GM21447 (cell line): ENCODE measurements at regions not wholly inside any gene's neighbourhood (a gene's known extent, or its start where the extent isn't known, plus 50 kb on each side); places are given as distances from the start of the nearest gene placed in this dataset.

ENCODE experiments used
- ATAC-seq: cut with Tn5 transposase; IDR thresholded peaks from one replicate; pipeline ENCODE4 v1.9.1; 2021; ENCODE audit not compliant: unreplicated experiment

DNA sequence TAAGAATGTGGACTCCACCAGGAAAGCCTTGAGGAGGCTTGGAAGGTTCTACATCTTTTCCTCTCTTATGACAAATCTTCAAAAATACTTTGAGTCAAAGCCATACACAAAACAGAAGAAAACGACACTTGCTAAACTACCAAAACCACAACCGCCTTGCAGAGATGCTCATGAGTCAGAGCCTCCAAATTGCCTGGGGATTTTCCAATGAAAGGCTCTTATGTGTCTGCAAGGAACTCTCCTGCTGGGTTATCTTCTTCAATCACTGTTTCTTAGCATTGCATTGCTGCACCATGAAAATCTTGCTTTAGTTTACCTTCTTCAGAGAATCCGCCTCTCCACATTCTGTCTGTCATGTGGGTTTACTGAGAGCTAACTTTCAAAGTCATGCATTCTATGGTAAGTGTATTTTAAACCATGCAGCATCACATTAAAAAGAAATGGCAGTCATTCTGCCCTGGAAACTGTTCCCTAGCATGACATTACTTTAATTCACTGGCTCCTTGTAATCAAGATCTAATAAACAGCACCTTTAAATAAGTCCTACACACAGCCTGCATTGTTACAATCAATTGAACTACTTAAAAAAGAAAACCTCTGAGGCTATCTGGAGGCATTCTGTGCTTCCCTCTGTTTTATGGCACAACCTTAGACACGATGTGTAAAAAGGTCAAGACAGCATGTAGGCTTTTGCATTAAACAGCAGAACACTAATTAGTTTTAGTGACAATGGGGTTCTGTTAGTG lies 210.0 kb upstream of the FOXD3 start:
- no peak for ATAC-seq

DNA sequence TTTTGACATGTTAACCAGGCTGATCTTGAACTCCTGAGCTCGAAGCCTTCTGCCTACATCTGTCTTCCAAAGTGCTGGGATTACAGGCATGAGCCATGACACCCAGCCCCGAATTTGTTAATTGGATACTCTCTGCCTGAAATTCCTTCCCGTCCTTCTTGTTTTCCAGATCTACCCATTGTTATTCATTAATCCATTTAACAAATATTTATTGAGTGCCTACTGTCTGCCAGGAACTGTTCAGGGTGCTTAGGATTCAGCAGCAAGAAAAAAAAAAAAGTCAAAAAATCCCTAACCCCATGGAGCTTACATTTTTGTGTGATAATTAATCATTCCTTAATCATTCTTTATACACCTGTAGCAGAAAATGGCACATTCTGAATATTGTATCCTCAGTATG lies 206.8 kb upstream of the FOXD3 start:
- ATAC-seq, result no peak

DNA sequence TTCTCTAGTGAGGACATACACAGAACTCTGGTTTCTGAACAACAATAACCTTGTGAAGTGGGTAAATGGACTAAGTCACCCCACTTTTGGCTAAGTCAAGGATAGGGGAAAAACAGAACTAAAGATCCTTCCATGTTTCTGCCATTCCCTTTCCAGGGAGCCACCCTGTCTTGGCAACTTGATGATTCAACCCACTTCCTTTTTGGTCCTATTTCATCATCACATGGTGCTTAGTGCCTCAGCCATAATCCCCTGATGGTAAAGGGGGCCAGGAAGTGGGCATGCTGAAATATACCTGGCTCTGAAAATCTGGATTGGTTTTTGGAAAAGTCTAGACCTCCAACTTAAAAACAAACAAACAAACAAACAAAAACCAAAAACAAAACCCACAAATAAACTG lies 206.4 kb upstream of the FOXD3 start:
- ATAC-seq, result no peak

DNA sequence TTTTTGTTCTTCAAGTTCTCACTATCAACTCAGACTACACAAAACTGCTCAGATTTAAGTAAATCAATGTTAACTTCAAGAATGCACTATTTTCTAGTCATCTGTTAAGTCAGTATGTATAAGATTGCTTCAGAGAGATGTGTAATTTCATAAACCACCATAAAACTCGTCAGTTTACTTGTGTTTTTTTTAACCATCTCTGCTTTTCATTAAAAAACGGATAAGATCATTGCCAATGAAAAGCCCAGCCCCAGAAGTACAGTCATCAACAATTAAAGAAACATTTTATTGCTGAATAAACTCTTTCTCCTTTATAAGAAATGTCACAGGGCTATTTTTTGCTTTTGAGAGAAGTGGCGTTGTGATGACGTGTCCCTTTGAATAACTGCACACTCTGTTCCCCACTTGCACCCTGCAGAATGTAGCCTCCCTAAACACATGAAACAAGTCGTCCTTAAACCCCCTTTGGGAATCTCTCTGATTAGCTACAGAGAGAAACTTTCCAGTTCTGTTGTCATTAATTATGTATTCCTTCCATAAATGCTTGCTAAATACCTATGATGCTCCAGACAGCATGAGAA lies 202.7 kb upstream of the FOXD3 start:
- ATAC-seq, result no peak

DNA sequence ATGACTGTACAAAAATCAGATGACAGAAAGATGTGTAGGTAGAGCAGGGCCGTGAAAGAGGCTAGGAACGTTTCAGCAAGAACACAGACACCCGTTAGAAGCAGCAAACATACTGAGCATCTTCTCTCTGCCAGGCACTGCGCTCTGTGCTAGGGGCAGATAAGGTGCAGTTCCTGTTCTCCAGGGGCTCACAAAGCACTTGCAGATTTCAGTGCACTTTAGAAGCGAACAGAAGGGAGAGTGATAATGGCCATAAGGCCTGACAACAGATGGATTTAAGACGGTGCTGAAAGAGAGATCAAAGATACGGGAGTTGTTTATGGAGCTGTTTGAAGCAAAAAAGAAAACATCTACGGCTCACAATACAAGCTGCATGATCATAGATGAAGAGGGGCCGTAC lies 200.3 kb upstream of the FOXD3 start:
- ATAC-seq, result no peak

DNA sequence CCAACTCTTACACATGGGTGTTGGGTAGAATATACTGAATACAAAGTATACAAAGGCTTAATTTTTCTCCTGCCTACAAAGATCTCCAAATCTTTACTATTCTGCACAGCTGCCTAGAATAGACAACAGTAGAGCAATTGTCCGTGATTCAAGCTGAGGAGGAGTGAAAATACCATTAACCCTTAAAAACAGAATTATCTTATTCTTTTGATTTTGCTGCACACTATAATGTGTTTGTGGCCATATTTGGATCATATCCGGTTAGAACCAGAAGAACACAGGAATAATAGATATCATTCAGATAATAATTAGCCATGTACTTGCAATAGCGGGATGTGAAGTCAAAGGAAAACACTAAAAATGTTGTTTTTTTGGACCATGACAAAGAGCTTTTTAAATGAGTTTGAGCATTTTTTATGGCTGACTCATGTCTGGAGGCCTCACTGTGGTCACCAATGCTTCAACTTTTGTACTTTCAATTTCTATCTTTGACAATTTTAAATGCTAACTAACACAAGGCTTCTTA lies 197.6 kb upstream of the FOXD3 start:
- peak; percentile 85 for ATAC-seq

DNA sequence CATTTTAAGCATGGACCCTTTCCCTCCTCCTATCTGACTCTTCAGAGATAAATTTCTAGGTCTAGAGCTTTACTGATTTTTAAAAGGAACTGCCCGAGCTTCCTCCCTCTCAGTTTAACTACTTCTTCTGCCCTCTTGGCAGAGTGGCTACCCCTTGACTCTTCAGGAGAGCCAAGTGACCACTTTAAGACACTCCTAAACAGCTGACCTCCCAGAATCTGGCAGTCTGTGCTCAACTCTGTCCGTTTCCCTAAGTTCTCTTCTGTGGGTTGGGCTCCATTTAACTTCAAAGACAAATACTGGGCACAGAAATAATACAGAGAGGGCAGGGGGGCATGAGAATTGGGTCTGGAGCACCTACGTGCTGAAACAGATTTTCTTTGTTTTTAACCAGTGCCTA lies 196.3 kb upstream of the FOXD3 start:
- ATAC-seq, result no peak

DNA sequence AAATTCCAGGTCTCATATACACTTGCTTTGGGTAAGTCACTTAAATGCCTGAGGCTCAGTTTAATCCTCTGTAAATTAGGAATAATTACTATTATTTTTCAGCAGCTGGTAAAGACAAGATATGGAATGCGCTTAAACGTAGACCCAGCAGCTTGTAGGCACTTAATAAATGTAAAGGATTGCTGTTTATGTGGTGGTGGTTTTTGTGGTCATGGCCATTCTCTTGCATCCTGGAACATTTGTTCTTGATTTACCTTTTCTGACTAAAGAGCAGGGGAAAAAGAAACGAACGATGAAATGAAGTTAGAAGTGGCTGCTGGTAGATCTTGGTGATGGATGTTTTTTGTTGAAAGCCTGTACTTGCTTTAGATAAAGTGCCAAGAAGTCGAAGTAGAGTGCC lies 195.0 kb upstream of the FOXD3 start:
- ATAC-seq, result no peak

DNA sequence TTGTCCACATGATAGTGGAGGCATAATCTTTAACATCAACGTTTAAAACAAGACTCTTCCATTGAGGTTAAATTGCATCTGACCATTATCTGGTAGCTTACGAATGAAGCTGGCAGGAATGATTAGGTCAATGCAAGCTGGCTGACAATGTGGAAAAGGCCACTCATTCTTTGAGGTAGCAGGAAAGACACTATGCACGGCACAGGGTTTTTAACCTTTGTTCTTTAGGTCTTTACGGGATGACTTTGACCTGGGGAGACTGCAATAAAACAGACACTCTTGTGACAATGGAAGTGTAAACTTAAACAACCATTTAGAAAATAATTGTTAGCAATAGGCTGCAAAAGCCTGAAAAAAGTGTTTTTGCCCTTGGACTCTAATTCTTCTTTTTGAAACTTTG lies 193.8 kb upstream of the FOXD3 start:
- ATAC-seq, result no peak

DNA sequence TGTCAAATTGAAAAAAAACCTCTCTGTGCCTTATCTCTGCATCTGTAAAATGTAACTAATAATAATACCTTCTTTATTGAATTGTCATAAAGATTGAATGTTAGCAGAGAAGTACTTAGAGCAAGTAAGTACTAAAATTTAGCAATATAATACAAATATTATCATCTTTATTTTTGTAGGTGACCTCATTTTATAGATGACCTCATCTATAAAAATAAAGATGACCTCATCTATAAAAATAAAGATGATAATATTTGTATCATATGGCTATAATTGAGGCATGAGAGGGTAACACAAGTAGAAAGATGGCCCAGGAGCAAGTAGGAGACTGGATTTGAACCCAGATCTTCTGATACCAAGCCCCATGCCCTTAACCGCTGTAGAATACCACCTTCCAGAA lies 193.2 kb upstream of the FOXD3 start:
- no peak for ATAC-seq

DNA sequence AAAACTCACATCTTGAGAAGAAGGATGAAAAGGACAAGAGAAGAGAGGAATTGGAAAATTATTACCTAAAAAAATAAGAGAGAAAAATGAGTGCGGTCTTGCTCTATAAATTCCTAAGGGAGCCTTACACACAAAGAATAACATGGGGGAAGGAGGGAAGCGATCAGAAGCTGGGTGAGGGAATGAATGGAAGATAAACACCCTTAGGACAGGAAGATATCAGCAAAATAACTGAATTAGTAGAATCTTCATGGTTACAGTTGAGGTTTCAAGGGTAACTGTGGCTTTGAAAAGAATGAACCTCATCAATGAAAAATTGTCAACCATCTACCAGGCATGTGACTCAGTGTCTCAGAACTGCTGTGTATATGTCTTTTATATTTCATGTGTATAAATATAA lies 192.5 kb upstream of the FOXD3 start:
- ATAC-seq, result no peak

DNA sequence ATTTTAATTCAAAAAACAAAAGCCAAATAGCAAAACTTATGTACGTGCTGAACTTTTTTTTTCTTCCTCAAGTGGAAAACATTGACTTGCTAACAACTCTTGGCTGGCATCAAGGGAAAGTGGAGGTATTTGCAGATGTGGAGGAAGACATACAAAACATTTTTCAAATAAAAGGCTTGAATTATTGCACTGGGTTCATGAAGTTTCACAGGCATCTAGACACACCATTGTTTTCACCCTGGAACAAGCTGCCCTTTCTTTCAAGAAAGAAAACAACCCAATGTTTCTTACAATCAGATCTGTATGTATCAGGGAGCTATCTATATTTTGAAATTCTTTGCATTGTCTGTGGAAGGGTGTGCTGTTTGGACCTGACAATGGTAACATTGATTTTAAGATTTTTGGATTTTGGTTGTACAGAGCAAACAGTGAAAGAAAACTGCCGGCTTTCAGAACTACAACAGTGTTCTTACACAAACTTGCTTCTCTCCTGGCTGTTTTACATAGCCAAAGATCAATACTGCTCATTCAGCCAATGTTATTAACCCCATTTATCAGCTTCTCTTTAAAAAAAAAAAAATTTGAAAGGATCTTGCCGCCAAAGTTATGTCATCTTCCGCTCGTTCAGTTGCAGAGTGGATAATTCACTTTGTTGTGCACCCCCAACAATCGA lies 187.7 kb upstream of the FOXD3 start:
- no peak for ATAC-seq

DNA sequence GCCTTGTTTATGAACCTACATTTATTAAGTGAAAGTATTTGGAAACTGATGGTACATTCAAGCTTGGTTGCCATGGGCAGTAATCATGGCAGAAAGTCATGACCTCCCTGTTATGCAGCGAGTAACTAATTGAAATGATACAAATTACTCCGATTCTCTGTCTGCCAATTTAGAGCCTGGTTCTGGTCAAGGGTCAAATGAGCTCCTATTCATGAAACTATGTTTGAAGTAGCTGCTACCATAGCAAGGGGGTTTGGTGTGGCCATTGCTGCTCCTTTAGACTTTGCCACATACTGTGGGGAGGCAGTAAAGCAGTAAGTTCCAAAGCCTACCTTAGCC lies 187.2 kb upstream of the FOXD3 start:
- ATAC-seq, result no peak

DNA sequence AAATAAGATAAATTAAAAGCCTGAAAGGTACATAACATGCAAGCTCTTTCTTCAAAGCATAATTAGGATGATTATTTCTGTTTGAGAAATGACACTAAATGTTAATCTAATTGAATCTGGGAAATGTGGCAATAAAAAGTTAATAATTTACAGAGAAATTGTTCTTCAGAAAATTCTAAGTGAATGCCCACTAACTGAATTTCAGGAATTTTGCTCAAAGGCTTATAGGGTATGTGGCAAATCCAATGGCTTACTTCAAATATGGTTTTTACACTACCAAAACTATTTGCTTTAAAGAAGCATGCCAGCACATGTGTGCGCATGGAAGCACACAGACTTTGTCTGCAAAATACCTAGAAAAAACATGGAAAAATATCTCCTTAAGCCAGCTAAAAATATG lies 186.6 kb upstream of the FOXD3 start:
- no peak for ATAC-seq

DNA sequence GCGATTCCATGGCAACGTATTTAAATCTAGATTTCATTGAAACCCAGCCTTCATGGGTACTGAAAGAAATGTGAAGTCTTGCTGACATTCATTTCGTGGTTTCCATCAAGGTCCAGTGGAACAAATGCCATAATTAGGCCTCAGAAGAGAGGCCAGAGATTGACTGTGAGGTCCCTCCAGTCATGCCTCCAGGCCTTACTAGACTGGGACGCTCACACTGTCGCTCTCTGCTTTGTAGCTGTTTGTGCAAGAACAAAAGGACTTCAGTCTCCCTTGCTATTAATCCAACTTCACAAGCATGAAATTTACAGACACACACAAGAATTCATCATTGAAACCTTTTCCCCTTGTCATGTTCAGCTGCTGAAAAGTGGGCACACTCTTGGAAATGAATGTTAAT lies 180.4 kb upstream of the FOXD3 start:
- no peak for ATAC-seq

DNA sequence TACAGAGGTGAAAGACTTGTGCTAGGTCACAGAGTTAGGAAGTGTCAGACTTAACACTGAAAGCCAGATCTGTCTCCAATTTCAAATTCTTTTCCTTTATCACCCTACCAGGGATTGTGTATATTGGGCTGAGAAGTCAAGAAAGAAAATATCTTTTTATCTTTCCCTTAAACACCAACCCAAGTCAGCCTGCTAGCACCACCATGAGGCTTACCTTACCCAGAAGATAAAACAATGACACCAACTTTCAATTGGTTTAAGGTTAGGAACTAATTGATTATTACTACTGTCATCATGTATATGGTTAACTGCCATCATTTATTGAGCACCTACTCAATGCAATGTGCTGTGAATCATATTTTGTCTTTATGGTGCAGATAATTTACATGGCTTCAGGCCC lies 178.9 kb upstream of the FOXD3 start:
- no peak for ATAC-seq

DNA sequence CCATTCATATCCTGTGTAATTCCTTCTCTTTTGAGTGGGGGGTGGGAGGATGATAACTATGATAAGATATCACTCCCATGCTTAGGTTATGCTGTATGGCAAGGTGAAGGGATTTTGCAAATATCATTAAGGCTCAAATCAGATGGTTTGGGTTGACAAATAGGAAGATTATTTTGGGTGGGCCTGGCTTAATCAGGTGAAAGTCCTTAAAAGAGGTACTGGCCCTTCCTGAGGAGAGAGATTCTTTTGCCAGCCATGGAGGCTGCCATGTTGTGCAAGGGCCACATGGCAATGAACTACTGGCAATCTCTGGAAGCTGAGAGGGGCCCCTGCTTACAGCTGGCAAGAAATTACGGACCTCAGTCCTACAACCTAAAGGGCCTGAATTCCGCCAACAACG lies 174.6 kb upstream of the FOXD3 start:
- no peak for ATAC-seq

DNA sequence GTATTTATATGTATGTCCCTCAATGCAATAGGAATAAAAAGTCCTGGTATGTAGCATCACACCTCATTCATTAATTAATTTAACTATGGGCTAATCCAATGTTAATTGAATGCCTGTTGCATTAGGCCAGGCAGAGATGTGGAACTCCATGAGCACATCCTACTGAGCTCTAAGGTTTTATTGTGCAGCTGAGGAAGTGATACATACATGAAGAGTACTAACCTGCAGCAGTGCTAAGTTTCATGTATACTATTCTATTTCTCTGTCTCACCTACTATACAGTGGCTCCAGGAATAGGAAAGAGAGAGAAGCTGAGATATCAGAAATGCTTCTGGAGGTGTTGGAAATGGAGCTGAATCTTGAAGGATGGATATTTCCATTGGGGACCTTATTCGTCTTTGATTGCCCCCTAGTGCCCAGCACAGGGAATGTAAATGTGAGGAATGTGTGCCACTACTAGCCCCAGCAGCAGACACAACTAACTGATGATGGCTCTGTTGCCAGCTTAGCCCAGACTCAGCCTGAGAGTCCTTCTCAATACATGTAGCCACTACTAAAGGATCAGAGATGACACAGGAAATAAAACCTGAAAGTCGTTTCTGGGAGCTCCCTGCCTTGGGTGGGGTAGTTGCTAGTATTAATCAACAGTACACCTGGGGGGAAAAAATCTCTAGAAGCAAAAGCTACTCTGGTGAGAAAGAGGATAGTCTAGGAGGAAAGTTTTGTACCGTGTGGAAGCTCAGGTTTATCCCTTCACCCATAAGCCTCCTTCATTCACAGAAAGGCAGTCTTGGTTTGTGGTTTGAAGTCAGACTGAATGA lies 173.3 kb upstream of the FOXD3 start:
- ATAC-seq, result no peak

DNA sequence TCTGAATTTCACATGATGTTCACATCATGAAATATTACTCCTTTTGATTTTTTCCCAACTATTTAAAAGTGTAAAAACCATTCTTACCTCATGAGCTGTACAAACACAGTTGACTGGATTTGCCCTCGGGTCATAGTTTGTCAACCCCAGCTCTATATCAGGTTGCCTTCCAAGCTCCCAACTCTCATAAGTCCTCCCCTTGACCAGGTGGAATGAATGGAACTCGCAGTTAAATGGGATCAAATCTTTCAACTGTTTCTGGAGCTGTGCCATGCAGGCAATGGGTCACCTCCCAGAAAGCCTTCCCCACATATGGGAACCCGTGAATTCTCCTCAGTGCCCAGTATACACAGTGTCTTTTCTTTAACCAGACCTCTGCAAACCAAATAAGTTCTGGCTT lies 169.8 kb upstream of the FOXD3 start:
- no peak for ATAC-seq

DNA sequence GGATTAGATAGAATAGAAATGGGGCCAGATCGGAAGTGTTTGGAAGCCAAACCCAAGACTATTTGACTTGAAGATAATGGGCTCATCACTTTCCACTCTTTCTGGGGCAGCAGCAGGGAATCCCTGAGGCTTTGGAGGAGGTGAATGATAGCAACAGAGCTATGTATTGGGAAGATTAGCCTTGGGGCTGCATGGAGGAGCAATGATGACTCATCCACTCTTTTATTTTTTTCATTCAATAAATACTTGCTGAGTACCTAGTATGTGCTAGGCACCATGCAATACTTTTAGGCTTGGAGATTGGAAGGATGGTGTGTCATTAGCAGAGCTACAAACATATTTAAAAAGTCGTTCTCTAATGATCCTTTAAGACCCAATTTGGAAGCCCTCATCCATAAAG lies 166.9 kb upstream of the FOXD3 start:
- ATAC-seq, result no peak

DNA sequence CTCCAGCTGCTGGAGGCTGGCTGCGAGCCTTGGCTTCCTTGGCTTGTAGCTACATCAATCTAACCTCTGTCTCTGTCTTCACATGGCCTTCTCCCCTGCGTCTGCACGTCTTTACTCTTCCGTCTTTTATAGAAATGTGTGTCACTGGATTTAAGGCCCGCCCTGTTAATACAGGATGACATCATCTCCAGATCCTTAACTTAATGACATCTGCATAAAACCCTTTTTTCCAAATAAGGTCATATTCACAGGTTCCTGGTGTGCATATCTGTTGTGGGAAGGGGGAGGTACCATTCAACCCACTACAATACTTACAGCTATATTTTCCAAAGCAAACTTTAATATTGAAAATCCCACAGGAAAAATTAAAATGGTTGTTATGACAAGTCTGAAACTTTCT lies 165.3 kb upstream of the FOXD3 start:
- no peak for ATAC-seq

DNA sequence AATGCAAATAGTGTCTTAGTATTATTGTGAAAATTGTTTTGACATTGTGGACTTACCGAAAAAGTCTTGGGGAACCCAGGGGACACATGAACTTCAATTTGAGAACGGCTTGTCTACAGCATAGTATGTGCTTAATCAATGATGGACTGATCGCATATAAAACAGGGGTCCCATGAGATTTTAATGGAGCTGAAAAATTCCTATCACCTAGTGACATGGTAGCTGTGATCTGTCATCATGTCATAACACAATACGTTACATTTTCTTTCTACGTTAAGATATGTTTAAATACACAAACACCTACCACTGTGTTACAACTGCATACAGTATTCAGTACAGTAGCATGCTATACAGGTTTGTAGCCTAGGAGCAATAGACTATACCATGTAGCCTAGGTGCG lies 153.3 kb upstream of the FOXD3 start:
- no peak for ATAC-seq
